Calu3 (cell line): ENCODE measurements at regions not wholly inside any gene's neighbourhood (a gene's known extent, or its start where the extent isn't known, plus 50 kb on each side); places are given as distances from the start of the nearest gene placed in this dataset.

ENCODE experiments used
- BruUV-seq: library from RNA; stranded (reverse); fragments of 400-500 nt; replicated peaks from 2 replicates; lab custom pipeline; 2021; lab: Mats Ljungman, UMichigan
- CTCF ChIA-PET: fragments of 300-600 bp; sonication (Branson Sonifier 250); formaldehyde crosslinking; loops from one replicate; lab custom pipeline; 2022; ENCODE audit warnings: antibody characterized with exemption; lab: Charles Lee
- DNase-seq: peaks from one replicate; pipeline ENCODE4 v3.0.0; 2022
- H3K27ac Mint-ChIP-seq: one replicate; pipeline ENCODE4 v1.8.0; 2022; ENCODE audit warnings: mixed read lengths; ENCODE audit not compliant: unreplicated experiment
- H3K27me3 Mint-ChIP-seq: one replicate; pipeline ENCODE4 v1.8.0; 2022; ENCODE audit warnings: mixed read lengths; ENCODE audit not compliant: unreplicated experiment
- H3K36me3 Mint-ChIP-seq: one replicate; pipeline ENCODE4 v1.8.0; 2022; ENCODE audit warnings: mild to moderate bottlenecking, moderate library complexity, mixed read lengths; ENCODE audit not compliant: insufficient read depth, unreplicated experiment
- H3K4me1 Mint-ChIP-seq: one replicate; pipeline ENCODE4 v1.8.0; 2022; ENCODE audit warnings: mild to moderate bottlenecking, low read depth, mixed read lengths; ENCODE audit not compliant: unreplicated experiment
- H3K4me3 Mint-ChIP-seq: one replicate; pipeline ENCODE4 v1.8.0; 2022; ENCODE audit warnings: mild to moderate bottlenecking, low read depth, moderate library complexity, mixed read lengths; ENCODE audit not compliant: unreplicated experiment
- H3K9me3 Mint-ChIP-seq: one replicate; pipeline ENCODE4 v1.8.0; 2022; ENCODE audit warnings: low read depth, mixed read lengths; ENCODE audit not compliant: unreplicated experiment
- CTCF ChIP-seq: fragments of 200-600 bp; IDR thresholded peaks from one replicate; pipeline ENCODE4 v1.8.0; 2022; ENCODE audit warnings: antibody characterized with exemption; ENCODE audit not compliant: unreplicated experiment
- intact Hi-C: fragments of 100-400 bp; cut with micrococcal nuclease; formaldehyde crosslinking; loops from one replicate; pipeline ENCODE4 v1.10.0; 2022; ENCODE audit not compliant: unreplicated experiment

- H3K27me3 Mint-ChIP-seq, result no peaks in the 10 kb centered on the region
- no TSS peak for BruUV-seq
- no peaks in the 10 kb centered on the region for H3K4me1 Mint-ChIP-seq
- no peaks in the 10 kb centered on the region for H3K9me3 Mint-ChIP-seq
- no peak overlapping the region for H3K4me3 Mint-ChIP-seq
- CTCF ChIA-PET, result no interaction called here
- no peak for DNase-seq
- H3K27ac Mint-ChIP-seq, result no peak overlapping the region
- no peak for TF ChIP-seq CTCF
- intact Hi-C loops, result no loop called here
- H3K36me3 Mint-ChIP-seq, result no peaks in the 10 kb centered on the region
Observed at GRCh38 chr2:145841973-145842372, 1322.1 kb upstream of the ZEB2 start.

- TF ChIP-seq CTCF, result no peak
- CTCF ChIA-PET, result no interaction called here
- no TSS peak for BruUV-seq
- no peak overlapping the region for H3K4me3 Mint-ChIP-seq
- H3K9me3 Mint-ChIP-seq, result no peaks in the 10 kb centered on the region
- H3K27me3 Mint-ChIP-seq, result no peaks in the 10 kb centered on the region
- no peaks in the 10 kb centered on the region for H3K4me1 Mint-ChIP-seq
- no peak overlapping the region for H3K27ac Mint-ChIP-seq
- intact Hi-C loops, result no loop called here
- no peaks in the 10 kb centered on the region for H3K36me3 Mint-ChIP-seq
- no peak for DNase-seq
Observed at GRCh38 chr2:145836986-145837385, 1317.1 kb upstream of the ZEB2 start.

GRCh38 chr2:145835665-145836064 is 1315.7 kb upstream of the ZEB2 start:
- H3K4me3 Mint-ChIP-seq, result no peak overlapping the region
- no peak for DNase-seq
- CTCF ChIA-PET, result no interaction called here
- H3K4me1 Mint-ChIP-seq, result no peaks in the 10 kb centered on the region
- no peaks in the 10 kb centered on the region for H3K9me3 Mint-ChIP-seq
- no peak overlapping the region for H3K27ac Mint-ChIP-seq
- no peaks in the 10 kb centered on the region for H3K36me3 Mint-ChIP-seq
- intact Hi-C loops, result no loop called here
- no peaks in the 10 kb centered on the region for H3K27me3 Mint-ChIP-seq
- no peak for TF ChIP-seq CTCF
- no TSS peak for BruUV-seq

- intact Hi-C loops, result no loop called here
- no peak overlapping the region for H3K4me3 Mint-ChIP-seq
- H3K27me3 Mint-ChIP-seq, result no peaks in the 10 kb centered on the region
- TF ChIP-seq CTCF, result no peak
- peaks cover 3% of the 10 kb centered on the region for H3K9me3 Mint-ChIP-seq
- CTCF ChIA-PET, result no interaction called here
- H3K27ac Mint-ChIP-seq, result no peak overlapping the region
- BruUV-seq, result no TSS peak
- no peak for DNase-seq
- no peaks in the 10 kb centered on the region for H3K36me3 Mint-ChIP-seq
- no peaks in the 10 kb centered on the region for H3K4me1 Mint-ChIP-seq
Observed at GRCh38 chr2:145832681-145833080, 1312.8 kb upstream of the ZEB2 start.
